Spleen (tissue), 11 donors: ENCODE measurements at regions not wholly inside any gene's neighbourhood (a gene's known extent, or its start where the extent isn't known, plus 50 kb on each side); places are given as distances from the start of the nearest gene placed in this dataset.

Experiments used
- DNase-seq: peaks from one replicate; pipeline ENCODE4 v3.0.0-alpha.2; 2020
- H3K27ac ChIP-seq, 8 donors: fragments of 200-600 bp; sonication (generic) in 7 of 8; 1 replicate in 4 of 8; 2 replicates in 4 of 8; pipeline versions ENCODE4 v1.5.0 to v1.8.0; 2016 to 2021; ENCODE audit warnings: inconsistent platforms in 4 of 8, mild to moderate bottlenecking in 4 of 8, moderate library complexity in 1 of 8
- H3K27me3 ChIP-seq, 7 donors: fragments of 200-600 bp; sonication (generic) in 6 of 7; replicated peaks in 1 of 7; 1 replicate in 4 of 7; 2 replicates in 3 of 7; pipeline versions ENCODE4 v1.5.0 to v1.8.0; 2016 to 2021; ENCODE audit warnings: inconsistent platforms in 3 of 7, mild to moderate bottlenecking in 1 of 7
- H3K36me3 ChIP-seq, 6 donors: fragments of 200-600 bp; sonication (generic) in 5 of 6; 1 replicate in 4 of 6; 2 replicates in 2 of 6; pipeline versions ENCODE4 v1.5.0 to v1.8.0; 2016 to 2021; ENCODE audit warnings: inconsistent platforms in 2 of 6
- H3K4me1 ChIP-seq, 6 donors: fragments of 200-600 bp; sonication (generic) in 5 of 6; 1 replicate in 3 of 6; 2 replicates in 3 of 6; pipeline versions ENCODE4 v1.5.0 to v1.8.0; 2016 to 2021; ENCODE audit warnings: inconsistent platforms in 3 of 6
- H3K4me3 ChIP-seq, 8 donors: fragments of 200-600 bp; sonication (generic) in 7 of 8; 1 replicate in 4 of 8; 2 replicates in 4 of 8; pipeline versions ENCODE4 v1.5.0 to v1.8.0; 2016 to 2021; ENCODE audit warnings: inconsistent platforms in 4 of 8, mild to moderate bottlenecking in 4 of 8, moderate library complexity in 2 of 8
- H3K9me3 ChIP-seq, 8 donors: fragments of 200-600 bp; sonication (generic) in 7 of 8; 1 replicate in 4 of 8; 2 replicates in 4 of 8; pipeline versions ENCODE4 v1.5.0 to v1.8.0; 2016 to 2021; ENCODE audit warnings: inconsistent platforms in 4 of 8
- CTCF ChIP-seq, 11 experiments: fragments of 200-600 bp in 7 of 11; fragments of 450-650 bp in 4 of 11; sonication (generic) in 4 of 11; IDR thresholded peaks in 8 of 11; conservative IDR thresholded peaks in 3 of 11; 1 replicate in 7 of 11; 2 replicates in 4 of 11; pipeline versions ENCODE4 v1.4.0 to v1.8.0; 2016 to 2021; ENCODE audit warnings: antibody characterized with exemption in 11 of 11, inconsistent platforms in 4 of 11, mild to moderate bottlenecking in 1 of 11
- POLR2A ChIP-seq, 3 donors: fragments of 450-650 bp; IDR thresholded peaks; one replicate each; pipeline ENCODE4 v1.5.1; 2017; ENCODE audit warnings: antibody characterized with exemption in 3 of 3, mild to moderate bottlenecking in 1 of 3
- POLR2AphosphoS5 ChIP-seq, 3 donors: sonication (generic); formaldehyde crosslinking; IDR thresholded peaks; one replicate each; pipeline ENCODE4 v1.5.1; 2017; ENCODE audit warnings: antibody characterized with exemption in 3 of 3
- WGBS, 5 donors: extraction: QIAGEN DNeasy Blood & Tissue Kit in 3 of 5; methylation state at CpG; one replicate each; pipeline versions ENCODE4 v1.1.5 to v1.1.7; 2013 to 2018; 5-methylcytosine and 5-hydroxymethylcytosine counted together
- intact Hi-C: fragments of 100-400 bp; cut with DNase I; formaldehyde crosslinking; loops from one replicate; pipeline ENCODE4 v1.15.0; 2023; ENCODE audit warnings: low total_unique reads
- donor health status: healthy with polysubstance abuse.
- donor health status: DM: no; HTN: no; CAD: no; lungs with moderate emphysema.
- donor health status: DM: no; HTN: no; CAD: no.
- donor health status: Bipolar disorder and iron deficiency.
- donor health status: healthy.
- donor health status: DM: no; HTN: no; CAD: no.
- donor health status: DM: yes; HTN: yes; CAD: no.

GRCh38 chr11:22466351-22466750, 128.2 kb downstream of the SLC17A6 start:
- H3K4me3 ChIP-seq: no peak overlapping the region
- H3K4me1 ChIP-seq: no peaks in the 10 kb centered on the region
- no peak overlapping the region for H3K27ac ChIP-seq
- no peaks in the 10 kb centered on the region for H3K9me3 ChIP-seq
- no peaks in the 10 kb centered on the region for H3K36me3 ChIP-seq
- intact Hi-C loops: no loop called here
- TF ChIP-seq POLR2A (IDR thresholded peaks at IDR 0.05): no peak
- no peak for TF ChIP-seq POLR2AphosphoS5 (IDR thresholded peaks at IDR 0.05)
- no peak for TF ChIP-seq CTCF (IDR thresholded peaks at IDR 0.05 in 8 of 11, conservative IDR thresholded peaks at IDR 0.05 in 3 of 11)
- no peaks in the 10 kb centered on the region for H3K27me3 ChIP-seq
- no peak for DNase-seq

GRCh38 chr11:22465620-22466019, 127.4 kb downstream of the SLC17A6 start:
- no peaks in the 10 kb centered on the region for H3K9me3 ChIP-seq
- H3K4me3 ChIP-seq: no peak overlapping the region
- H3K27me3 ChIP-seq: no peaks in the 10 kb centered on the region
- intact Hi-C loops: no loop called here
- 44 to 58% (median 55%) methylated on average over 1 of the region's 1 CpG for WGBS, 5 donors
- H3K4me1 ChIP-seq: no peaks in the 10 kb centered on the region
- DNase-seq: no peak
- no peaks in the 10 kb centered on the region for H3K36me3 ChIP-seq
- no peak overlapping the region for H3K27ac ChIP-seq
- no peak for TF ChIP-seq POLR2AphosphoS5 (IDR thresholded peaks at IDR 0.05)
- no peak for TF ChIP-seq POLR2A (IDR thresholded peaks at IDR 0.05)
- TF ChIP-seq CTCF (IDR thresholded peaks at IDR 0.05 in 8 of 11, conservative IDR thresholded peaks at IDR 0.05 in 3 of 11): no peak

GRCh38 chr11:22461626-22462025, 123.4 kb downstream of the SLC17A6 start:
- Histone ChIP-seq H3K9me3 (no peaks in the 10 kb centered on the region), H3K4me1 (no peaks in the 10 kb centered on the region), H3K27ac (no peak overlapping the region), H3K27me3 (no peaks in the 10 kb centered on the region), H3K36me3 (no peaks in the 10 kb centered on the region), H3K4me3 (no peak overlapping the region)
- no peak for DNase-seq
- TF ChIP-seq POLR2AphosphoS5 (IDR thresholded peaks at IDR 0.05) (no peak), POLR2A (IDR thresholded peaks at IDR 0.05) (no peak), CTCF (IDR thresholded peaks at IDR 0.05 in 8 of 11, conservative IDR thresholded peaks at IDR 0.05 in 3 of 11) (no peak)
- 46 to 96% (median 84%) methylated on average over 2 of the region's 2 CpGs for WGBS, 5 donors
- intact Hi-C loops: no loop called here

GRCh38 chr11:22460181-22460580, 122.0 kb downstream of the SLC17A6 start:
- no peak for DNase-seq
- intact Hi-C loops: no loop called here
- H3K27ac ChIP-seq: no peak overlapping the region
- no peaks in the 10 kb centered on the region for H3K4me1 ChIP-seq
- no peaks in the 10 kb centered on the region for H3K9me3 ChIP-seq
- TF ChIP-seq CTCF (IDR thresholded peaks at IDR 0.05 in 8 of 11, conservative IDR thresholded peaks at IDR 0.05 in 3 of 11) (no peak), POLR2AphosphoS5 (IDR thresholded peaks at IDR 0.05) (no peak), POLR2A (IDR thresholded peaks at IDR 0.05) (no peak)
- no peaks in the 10 kb centered on the region for H3K36me3 ChIP-seq
- no peaks in the 10 kb centered on the region for H3K27me3 ChIP-seq
- 73 to 88% (median 81%) methylated on average over 3 of the region's 3 CpGs for WGBS, 5 donors
- H3K4me3 ChIP-seq: no peak overlapping the region
